ENCODE measurements at regions not wholly inside any gene's neighbourhood (a gene's known extent, or its start where the extent isn't known, plus 50 kb on each side); places are given as distances from the start of the nearest gene placed in this dataset.

GRCh38 chr9:13487498-13487897 is 208.0 kb upstream of the MPDZ start:
- Mint-ChIP-seq H3K27ac (no peak overlapping the region), H3K9me3 (peaks cover 10 to 17% of the 10 kb centered on the region in 2 donors), H3K4me3 (no peak overlapping the region), H3K4me1 (no peaks in the 10 kb centered on the region), H3K27me3 (no peaks in the 10 kb centered on the region)
- DNase-seq (no peak), ATAC-seq (no peak)

- no peak for ATAC-seq
- H3K27ac Mint-ChIP-seq = no peak overlapping the region
These were observed 207.6 kb upstream of the MPDZ start for GRCh38 chr9:13487071-13487470.

GRCh38 chr9:13485068-13485596 is 205.6 kb upstream of the MPDZ start:
- no peaks in the 10 kb centered on the region for H3K4me1 Mint-ChIP-seq
- H3K4me3 Mint-ChIP-seq = no peak overlapping the region
- H3K27ac Mint-ChIP-seq = no peak overlapping the region
- ATAC-seq (no peak), DNase-seq (no peak)
- peaks cover 10 to 17% of the 10 kb centered on the region in 2 donors for H3K9me3 Mint-ChIP-seq
- no peaks in the 10 kb centered on the region for H3K27me3 Mint-ChIP-seq

More at GRCh38 chr9:13487071-13487470, 207.6 kb upstream of the MPDZ start:
- H3K4me1 Mint-ChIP-seq = no peaks in the 10 kb centered on the region
- H3K27me3 Mint-ChIP-seq = no peaks in the 10 kb centered on the region
- no peak for DNase-seq
- no peak overlapping the region for H3K4me3 Mint-ChIP-seq
- H3K9me3 Mint-ChIP-seq = peaks cover 10 to 17% of the 10 kb centered on the region in 2 donors

GRCh38 chr9:13484186-13484585 is 204.7 kb upstream of the MPDZ start:
- H3K9me3 Mint-ChIP-seq = peaks cover 10 to 17% of the 10 kb centered on the region in 2 donors
- DNase-seq = no peak
- no peaks in the 10 kb centered on the region for H3K4me1 Mint-ChIP-seq
- H3K27ac Mint-ChIP-seq = no peak overlapping the region
- H3K4me3 Mint-ChIP-seq = no peak overlapping the region
- no peaks in the 10 kb centered on the region for H3K27me3 Mint-ChIP-seq
- no peak for ATAC-seq

- Mint-ChIP-seq H3K4me3 (no peak overlapping the region), H3K9me3 (peaks cover 10 to 24% of the 10 kb centered on the region in 2 donors), H3K4me1 (no peaks in the 10 kb centered on the region), H3K27me3 (no peaks in the 10 kb centered on the region), H3K27ac (no peak overlapping the region)
- DNase-seq = no peak
- ATAC-seq = no peak
These were observed 201.8 kb upstream of the MPDZ start for GRCh38 chr9:13481274-13481673.

GRCh38 chr9:13480693-13481092 is 201.2 kb upstream of the MPDZ start:
- no peak overlapping the region for H3K4me3 Mint-ChIP-seq
- ATAC-seq = no peak
- DNase-seq = no peak
- H3K27me3 Mint-ChIP-seq = no peaks in the 10 kb centered on the region
- no peaks in the 10 kb centered on the region for H3K4me1 Mint-ChIP-seq
- no peak overlapping the region for H3K27ac Mint-ChIP-seq
- H3K9me3 Mint-ChIP-seq = peaks cover 15 to 30% of the 10 kb centered on the region in 2 donors

- ATAC-seq (no peak), DNase-seq (no peak)
- Mint-ChIP-seq H3K4me3 (no peak overlapping the region), H3K9me3 (peaks cover 16 to 46% of the 10 kb centered on the region in 2 donors), H3K27ac (no peak overlapping the region), H3K27me3 (no peaks in the 10 kb centered on the region), H3K4me1 (no peaks in the 10 kb centered on the region)
These were observed 199.6 kb upstream of the MPDZ start for GRCh38 chr9:13479096-13479495.

- Mint-ChIP-seq H3K4me1 (no peaks in the 10 kb centered on the region), H3K27ac (no peak overlapping the region), H3K27me3 (no peaks in the 10 kb centered on the region), H3K4me3 (no peak overlapping the region), H3K9me3 (peaks cover 16 to 50% of the 10 kb centered on the region in 2 donors)
- ATAC-seq = no peak
- no peak for DNase-seq
These were observed 199.1 kb upstream of the MPDZ start for GRCh38 chr9:13478639-13479038.

- no peak for DNase-seq
- Mint-ChIP-seq H3K9me3 (peaks cover 13 to 51% of the 10 kb centered on the region in 2 donors), H3K4me3 (no peak overlapping the region), H3K27ac (no peak overlapping the region), H3K4me1 (no peaks in the 10 kb centered on the region), H3K27me3 (no peaks in the 10 kb centered on the region)
- no peak for ATAC-seq
These were observed 198.7 kb upstream of the MPDZ start for GRCh38 chr9:13478160-13478559.

- DNase-seq = no peak
- Mint-ChIP-seq H3K4me3 (no peak overlapping the region), H3K9me3 (peaks cover 23 to 49% of the 10 kb centered on the region in 2 donors), H3K27me3 (no peaks in the 10 kb centered on the region), H3K27ac (no peak overlapping the region), H3K4me1 (no peaks in the 10 kb centered on the region)
- ATAC-seq = no peak
These were observed 191.3 kb upstream of the MPDZ start for GRCh38 chr9:13470836-13471235.

- Mint-ChIP-seq H3K27ac (no peak overlapping the region), H3K4me3 (no peak overlapping the region), H3K27me3 (no peaks in the 10 kb centered on the region), H3K4me1 (no peaks in the 10 kb centered on the region), H3K9me3 (peaks cover 24 to 33% of the 10 kb centered on the region in 2 donors)
- ATAC-seq (no peak), DNase-seq (no peak)
These were observed 187.7 kb upstream of the MPDZ start for GRCh38 chr9:13467157-13467556.

GRCh38 chr9:13461414-13461991 is 182.0 kb upstream of the MPDZ start:
- peaks cover 25 to 28% of the 10 kb centered on the region in 2 donors for H3K9me3 Mint-ChIP-seq
- no peaks in the 10 kb centered on the region for H3K4me1 Mint-ChIP-seq
- no peaks in the 10 kb centered on the region for H3K27me3 Mint-ChIP-seq
- H3K4me3 Mint-ChIP-seq = no peak overlapping the region
- DNase-seq = no peak
- no peak overlapping the region for H3K27ac Mint-ChIP-seq
- no peak for ATAC-seq

- Mint-ChIP-seq H3K4me3 (no peak overlapping the region), H3K4me1 (no peaks in the 10 kb centered on the region), H3K27me3 (no peaks in the 10 kb centered on the region), H3K9me3 (peaks cover 8 to 23% of the 10 kb centered on the region in 2 donors), H3K27ac (no peak overlapping the region)
- no peak for ATAC-seq
- no peak for DNase-seq
These were observed 179.6 kb upstream of the MPDZ start for GRCh38 chr9:13459071-13459470.

- ATAC-seq (no peak), DNase-seq (no peak)
- Mint-ChIP-seq H3K4me3 (no peak overlapping the region), H3K9me3 (peaks cover 7 to 19% of the 10 kb centered on the region in 2 donors), H3K27ac (no peak overlapping the region), H3K4me1 (no peaks in the 10 kb centered on the region), H3K27me3 (no peaks in the 10 kb centered on the region)
These were observed 178.3 kb upstream of the MPDZ start for GRCh38 chr9:13457795-13458194.

GRCh38 chr9:13450723-13451122 is 171.2 kb upstream of the MPDZ start:
- no peaks in the 10 kb centered on the region for H3K27me3 Mint-ChIP-seq
- no peak overlapping the region for H3K27ac Mint-ChIP-seq

GRCh38 chr9:13448482-13448881 is 169.0 kb upstream of the MPDZ start:
- H3K27ac Mint-ChIP-seq = no peak overlapping the region
- DNase-seq (no peak), ATAC-seq (no peak)
- H3K9me3 Mint-ChIP-seq = no peaks in the 10 kb centered on the region
- no peaks in the 10 kb centered on the region for H3K4me1 Mint-ChIP-seq
- no peaks in the 10 kb centered on the region for H3K27me3 Mint-ChIP-seq
- no peak overlapping the region for H3K4me3 Mint-ChIP-seq

More at GRCh38 chr9:13450723-13451122, 171.2 kb upstream of the MPDZ start:
- Mint-ChIP-seq H3K4me1 (no peaks in the 10 kb centered on the region), H3K9me3 (no peaks in the 10 kb centered on the region), H3K4me3 (no peak overlapping the region)
- DNase-seq (no peak), ATAC-seq (no peak)

All from stimulated activated naive CD8-positive, alpha-beta T cell treated with anti-CD3 and anti-CD28 coated beads, Interleukin-15, amount 100 ng/mL, for 72 hours (primary cell).